H1 (cell line): ENCODE measurements at regions not wholly inside any gene's neighbourhood (a gene's known extent, or its start where the extent isn't known, plus 50 kb on each side); places are given as distances from the start of the nearest gene placed in this dataset.

Source experiments
- CHD7 ChIP-seq: fragments of 300-600 bp; sonication (generic); IDR thresholded peaks from 2 replicates; pipeline ENCODE4 v1.7.1; 2012; ENCODE audit warnings: low read length, moderate library complexity, mild to moderate bottlenecking, inconsistent platforms; ENCODE audit not compliant: insufficient replicate concordance
- RAD21 ChIP-seq, 2 experiments: IDR thresholded peaks in 1 of 2; conservative IDR thresholded peaks in 1 of 2; 2 replicates each; pipeline ENCODE4 v1.6.1; 2011; ENCODE audit warnings: low read depth in 2 of 2, low read length in 2 of 2, improper control_type of control experiment in 1 of 2, inconsistent platforms in 1 of 2, mild to moderate bottlenecking in 1 of 2, moderate library complexity in 1 of 2
- RXRA ChIP-seq: IDR thresholded peaks from 2 replicates; pipeline ENCODE4 v1.6.1; 2011; ENCODE audit warnings: low read depth, mild to moderate bottlenecking, low read length, moderate library complexity; ENCODE audit not compliant: insufficient read depth

GRCh38 chr7:156232931-156233705 is 407.5 kb upstream of the RNF32 start (continued):
- TF ChIP-seq CHD7 (no peak), RAD21 (IDR thresholded peaks at IDR 0.05 in 1 of 2, conservative IDR thresholded peaks at IDR 0.05 in 1 of 2; ENCODE audit: low read depth in 2 of 2, low read length in 2 of 2) (peak in 1 of 2 experiments; percentile 9; a peak in 1 of 4 replicates), RXRA (no peak)
